Activated CD4-positive, alpha-beta T cell treated with anti-CD3 and anti-CD28 coated beads for 48 hours (primary cell): ENCODE measurements at regions not wholly inside any gene's neighbourhood (a gene's known extent, or its start where the extent isn't known, plus 50 kb on each side); places are given as distances from the start of the nearest gene placed in this dataset.
"Not testable (repeated sequence)": the region's sequence is repeated elsewhere in the genome, so short reads cannot be mapped to it uniquely, and the experiment has no call there.

Experiments
- DNase-seq: peaks from one replicate; pipeline ENCODE4 v3.0.0-alpha.2; 2020

DNA sequence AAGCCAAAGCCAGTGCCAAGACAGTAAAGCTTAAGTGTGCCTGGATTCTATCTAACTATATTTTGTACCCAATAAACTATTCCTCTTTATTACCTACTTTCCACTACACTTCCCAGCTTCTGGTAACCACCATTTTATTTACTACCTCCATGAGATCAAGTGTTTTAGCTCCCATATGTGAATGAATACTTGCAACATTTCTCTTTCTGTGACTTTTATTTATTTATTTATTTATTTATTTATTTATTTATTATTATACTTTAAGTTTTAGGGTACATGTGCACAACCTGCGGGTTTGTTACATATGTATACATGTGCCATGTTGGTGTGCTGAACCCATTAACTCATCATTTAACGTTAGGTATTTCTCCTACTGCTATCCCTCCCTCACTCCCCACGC is 582.1 kb downstream of the AMY1C start:
- no peak for DNase-seq

DNA sequence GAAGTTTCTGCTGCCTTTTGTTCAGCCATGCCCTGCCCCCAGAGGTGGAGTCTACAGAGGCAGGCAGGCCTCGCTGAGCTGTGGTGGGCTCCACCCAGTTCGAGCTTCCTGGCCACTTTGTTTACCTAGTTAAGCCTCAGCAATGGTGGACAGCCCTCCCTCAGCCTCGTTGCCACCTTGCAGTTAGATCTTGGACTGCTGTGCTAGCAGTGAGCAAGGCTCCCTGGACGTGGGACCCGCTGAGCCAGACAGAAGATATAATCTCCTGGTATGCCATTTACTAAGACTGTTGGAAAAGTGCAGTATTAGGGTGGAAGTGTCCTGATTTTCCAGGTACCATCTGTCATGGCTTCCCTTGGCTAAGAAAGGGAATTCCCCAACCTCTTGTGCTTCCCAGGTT is 588.2 kb downstream of the AMY1C start:
- DNase-seq, result not testable (repeated sequence)

DNA sequence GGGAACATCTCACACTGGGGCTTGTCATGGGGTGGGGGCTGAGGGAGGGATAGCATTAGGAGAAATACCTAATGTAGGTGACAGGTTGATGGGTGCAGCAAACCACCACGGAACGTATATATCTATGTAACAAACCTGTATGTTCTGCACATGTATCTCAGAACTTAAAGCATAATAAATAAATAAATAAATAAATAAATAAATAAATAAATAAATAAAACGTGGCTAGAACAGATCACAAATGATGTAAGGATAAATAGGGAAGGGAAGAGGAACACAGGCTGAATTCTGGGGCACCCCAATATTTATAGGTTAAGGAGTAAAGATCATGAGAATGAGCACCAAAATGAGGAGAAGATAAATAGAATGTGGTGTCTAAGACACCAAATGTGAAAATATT is 592.2 kb downstream of the AMY1C start:
- DNase-seq, result no peak

DNA sequence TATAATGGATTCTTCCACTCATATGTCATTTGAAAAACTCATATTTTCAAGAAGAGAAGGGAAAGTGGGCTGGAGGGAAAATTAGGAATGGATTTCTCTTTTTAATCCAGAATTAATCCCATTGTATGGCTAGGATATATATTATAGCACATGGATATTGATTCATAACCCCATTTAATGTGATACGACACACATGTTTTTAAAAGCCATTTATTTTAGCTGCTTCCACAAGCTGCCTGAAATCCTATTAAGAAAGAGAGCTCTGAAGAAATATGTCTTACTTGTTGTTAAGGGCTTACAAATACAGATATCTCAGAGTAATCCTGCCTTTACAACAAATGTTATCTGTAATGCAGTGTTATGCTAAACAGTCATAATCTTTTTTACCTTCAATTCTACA is 598.6 kb downstream of the AMY1C start:
- no peak for DNase-seq

DNA sequence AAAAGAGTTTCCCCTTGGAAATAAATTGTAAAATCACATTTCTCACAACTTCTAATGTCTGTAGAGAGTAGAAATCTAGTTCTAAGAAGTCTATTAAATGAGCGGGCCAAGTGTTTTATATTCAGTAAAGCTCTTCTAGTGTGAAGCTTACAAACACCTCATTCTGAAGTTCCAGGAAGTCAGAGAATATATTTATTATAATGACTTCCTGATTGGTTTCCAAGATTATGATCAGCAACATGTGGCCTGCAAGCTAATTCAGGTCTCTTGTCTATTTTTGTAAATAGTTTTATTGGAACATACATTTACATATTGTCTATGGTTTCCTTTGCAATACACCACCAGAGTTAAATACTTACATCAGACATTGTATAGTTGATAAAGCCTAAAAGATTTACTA is 603.9 kb downstream of the AMY1C start:
- no peak for DNase-seq

DNA sequence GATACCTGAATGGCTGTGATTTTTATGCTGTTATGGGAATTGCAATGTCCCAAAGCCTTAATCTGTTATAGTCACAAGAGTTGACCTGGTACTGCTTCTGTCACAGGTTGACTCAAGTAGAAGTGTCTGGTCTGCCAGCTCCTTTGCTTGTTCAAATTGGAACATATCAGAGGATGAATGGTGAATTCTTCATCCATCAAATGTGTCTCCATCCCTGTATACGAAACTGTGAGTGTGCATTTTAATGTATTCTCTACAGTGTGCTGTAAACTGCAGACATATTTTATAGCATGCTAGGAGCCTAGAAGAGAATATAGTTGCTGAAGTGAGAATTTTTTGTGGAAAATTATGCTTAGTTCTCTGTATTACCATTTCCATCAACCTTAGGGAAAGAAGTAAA is 608.4 kb downstream of the AMY1C start:
- no peak for DNase-seq

DNA sequence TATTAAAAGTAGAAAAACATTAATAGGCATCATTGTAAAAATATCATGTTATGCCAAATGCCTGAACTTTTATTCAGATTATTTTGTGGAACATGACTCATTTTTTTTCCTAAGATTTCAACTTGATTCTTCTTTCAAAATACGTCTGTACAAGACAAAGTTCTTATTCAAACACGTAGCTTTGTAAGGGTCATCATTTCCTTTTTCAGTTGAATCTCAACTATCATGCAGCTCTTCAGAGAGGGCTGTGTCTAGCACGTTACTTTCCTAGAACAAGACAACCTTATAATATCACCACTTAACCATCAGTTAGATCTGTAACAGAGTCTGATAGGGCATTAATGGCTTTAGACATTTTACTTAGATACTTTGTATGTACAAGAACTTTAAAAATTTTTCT is 608.9 kb downstream of the AMY1C start:
- DNase-seq, result no peak

DNA sequence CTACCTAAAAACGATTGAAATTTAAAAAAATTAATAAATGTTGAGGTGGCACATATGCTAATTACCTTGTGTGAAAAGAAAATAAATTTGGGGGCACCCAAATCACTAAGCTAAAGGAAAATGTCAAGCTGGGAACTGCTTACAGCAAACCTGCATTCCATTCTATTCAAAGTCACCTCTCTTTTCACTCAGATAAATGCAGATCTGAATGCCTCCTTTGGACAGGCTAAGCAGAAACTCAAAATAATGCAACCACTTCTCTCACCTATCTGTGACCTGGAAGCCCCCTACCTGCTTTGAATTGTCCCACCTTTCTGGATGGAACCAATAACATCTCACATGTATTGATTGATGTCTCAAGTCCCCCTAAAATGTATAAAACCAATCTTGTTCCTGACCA is 628.7 kb downstream of the AMY1C start:
- DNase-seq, result no peak

DNA sequence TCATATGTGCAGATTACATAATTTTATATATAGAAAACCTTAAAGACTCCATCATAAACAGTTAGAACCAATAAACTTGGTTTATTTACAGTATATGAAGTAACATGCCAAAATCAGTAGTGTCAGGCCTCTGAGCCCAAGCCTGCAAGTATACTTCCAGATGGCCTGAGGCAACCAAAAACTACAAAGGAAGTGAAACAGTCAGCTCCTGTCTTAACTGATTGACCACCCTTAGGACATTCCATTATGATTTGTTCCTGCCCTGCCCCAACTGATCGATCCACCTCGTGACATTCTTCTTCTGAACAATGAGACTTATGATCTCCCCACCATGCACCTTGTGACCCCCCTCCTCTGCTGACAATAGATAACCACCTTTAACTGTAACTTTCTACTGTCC is 630.3 kb downstream of the AMY1C start:
- DNase-seq, result no peak

DNA sequence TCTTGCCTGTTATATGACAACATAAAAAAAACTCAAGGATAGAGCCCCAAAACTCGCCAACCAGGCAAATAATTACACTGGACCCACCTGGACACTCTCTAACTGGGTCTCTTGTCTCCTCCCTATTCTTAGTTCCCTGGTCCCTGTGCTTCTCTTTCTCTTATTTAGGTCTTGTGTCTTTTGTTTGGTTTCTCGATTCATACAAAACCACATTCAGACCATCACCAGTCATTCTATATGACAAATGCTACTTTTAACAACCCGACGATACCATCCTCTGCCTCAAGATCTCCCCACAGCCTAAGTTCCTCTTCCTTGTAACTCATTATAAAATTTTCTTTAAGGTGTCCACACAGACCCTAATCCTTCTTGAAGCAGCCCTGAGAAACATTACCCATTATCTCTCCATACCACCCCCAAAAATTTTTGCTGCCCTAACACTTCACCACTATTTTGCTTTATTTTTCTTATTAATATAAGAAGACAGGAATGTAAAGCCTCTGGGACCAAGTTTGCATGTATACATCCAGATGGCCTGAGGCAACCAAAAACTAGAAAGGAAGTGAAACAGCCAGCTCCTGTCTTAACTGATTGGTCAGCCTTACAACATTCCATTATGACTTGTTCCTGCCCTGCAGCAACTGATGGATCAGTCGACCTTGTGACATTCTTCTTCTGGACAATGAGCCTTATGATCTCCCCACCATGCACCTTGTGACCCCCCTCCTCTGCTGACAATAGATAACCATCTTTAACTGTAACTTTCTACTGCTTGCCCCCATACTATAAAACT is 638.2 kb downstream of the AMY1C start:
- no peak for DNase-seq

DNA sequence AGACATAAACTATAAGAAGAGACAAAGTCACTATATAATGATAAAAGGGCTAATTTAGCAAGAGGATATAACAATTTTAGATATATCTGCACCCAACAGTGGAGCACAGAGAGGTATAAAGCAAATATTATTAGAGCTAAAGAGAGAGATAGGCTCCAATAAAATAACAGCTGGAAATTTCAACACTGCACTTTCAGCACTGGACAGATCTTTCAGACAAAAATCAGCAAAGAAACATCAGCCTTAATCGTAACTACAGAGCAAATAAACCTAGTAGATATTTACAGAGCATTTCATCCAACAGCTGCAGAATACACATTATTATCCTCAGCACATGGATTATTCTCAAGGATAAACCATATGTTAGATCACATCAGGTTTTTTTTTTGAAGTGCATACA is 642.9 kb downstream of the AMY1C start:
- no peak for DNase-seq

DNA sequence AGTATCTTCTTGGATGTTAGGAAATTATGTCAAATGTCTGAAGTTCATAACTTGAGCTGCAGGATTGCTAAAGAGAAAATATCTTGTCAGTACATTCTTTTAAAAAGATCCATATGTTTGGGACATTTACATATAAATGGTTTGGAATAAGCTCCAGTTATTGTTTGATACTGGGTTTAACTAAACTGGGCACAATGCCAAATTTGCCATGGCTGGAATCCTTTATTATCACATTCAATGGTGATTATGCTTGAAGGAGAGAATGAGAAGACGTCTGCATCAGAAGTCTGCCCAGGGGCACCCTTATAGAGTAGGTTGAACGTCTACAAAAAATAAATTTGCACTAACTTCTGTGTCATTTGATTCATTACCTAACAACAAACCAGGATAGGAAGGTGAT is 652.5 kb downstream of the AMY1C start:
- DNase-seq, result no peak

DNA sequence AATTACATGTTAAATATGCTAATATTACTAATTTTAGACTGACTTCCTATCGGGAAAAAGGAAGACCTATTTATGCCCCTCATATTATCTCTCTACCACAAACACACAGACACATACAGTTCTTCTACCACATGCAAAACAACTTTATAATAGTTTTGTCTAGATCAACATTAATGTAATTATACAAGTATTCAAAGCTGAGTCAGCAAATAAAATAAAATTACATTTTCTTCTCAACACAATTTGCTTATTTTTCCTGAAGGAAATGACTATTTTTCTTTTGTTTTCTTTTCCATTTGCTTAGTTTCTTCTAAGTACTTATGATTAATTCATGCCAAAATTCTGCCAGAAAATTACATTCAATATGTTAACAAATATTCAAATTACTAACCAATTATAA is 654.2 kb downstream of the AMY1C start:
- no peak for DNase-seq

DNA sequence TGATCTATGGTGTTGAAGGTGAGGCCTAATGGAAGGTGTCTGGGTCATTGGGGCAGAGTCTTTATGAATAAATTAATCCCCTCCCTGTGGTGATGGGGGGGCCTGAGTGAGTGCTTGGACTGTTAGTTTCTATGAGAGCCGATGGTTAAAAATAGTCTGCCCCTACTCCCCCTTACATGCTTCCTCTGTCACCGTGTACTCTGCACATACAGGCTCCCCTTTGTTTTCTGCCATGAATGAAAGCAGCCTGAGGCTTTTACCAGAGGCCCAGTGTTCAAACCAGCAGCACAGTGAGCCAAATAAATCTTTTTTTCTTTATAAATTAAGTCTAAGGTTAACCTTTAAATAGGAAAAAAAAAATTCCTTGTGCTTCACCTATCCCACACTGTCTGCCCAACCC is 657.0 kb downstream of the AMY1C start:
- DNase-seq, result no peak

DNA sequence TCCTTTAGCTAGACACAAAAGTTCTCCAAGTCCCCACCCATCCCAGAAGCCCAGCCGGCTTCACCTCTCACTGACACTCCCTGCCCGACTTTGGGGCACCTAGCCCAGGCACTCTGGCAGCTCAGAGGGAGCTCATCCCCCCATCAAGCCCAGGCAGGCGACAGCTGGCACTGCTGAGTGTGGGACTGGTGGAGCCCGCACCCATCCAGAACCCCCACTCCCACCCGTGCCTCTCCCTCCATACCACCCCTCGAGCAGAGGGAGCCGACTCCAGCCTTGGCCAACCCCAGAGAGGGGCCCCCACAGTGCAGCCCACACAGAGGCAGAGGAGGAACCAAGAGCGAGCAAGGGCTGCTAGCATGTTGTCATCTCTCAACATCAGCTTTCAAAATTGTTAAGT is 658.6 kb downstream of the AMY1C start:
- no peak for DNase-seq

DNA sequence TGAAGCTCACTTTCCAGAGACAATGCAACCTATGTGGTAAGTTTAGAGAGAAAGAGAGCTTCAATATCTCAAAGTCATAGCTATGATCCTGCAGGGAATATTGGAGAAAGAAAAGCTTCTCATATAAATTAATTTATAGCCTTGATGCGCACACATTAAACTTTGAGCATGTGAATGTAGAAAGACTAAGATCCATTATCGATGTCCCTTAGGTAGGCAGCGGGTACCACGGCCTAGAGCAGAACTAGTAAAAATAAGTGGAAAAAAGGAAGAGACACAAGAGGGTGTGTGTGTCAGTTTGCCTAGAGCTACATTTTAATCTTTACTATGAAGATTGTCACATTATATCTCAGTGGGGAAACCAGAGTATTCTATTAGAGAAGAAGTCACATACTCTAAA is 685.6 kb downstream of the AMY1C start:
- DNase-seq, result no peak

DNA sequence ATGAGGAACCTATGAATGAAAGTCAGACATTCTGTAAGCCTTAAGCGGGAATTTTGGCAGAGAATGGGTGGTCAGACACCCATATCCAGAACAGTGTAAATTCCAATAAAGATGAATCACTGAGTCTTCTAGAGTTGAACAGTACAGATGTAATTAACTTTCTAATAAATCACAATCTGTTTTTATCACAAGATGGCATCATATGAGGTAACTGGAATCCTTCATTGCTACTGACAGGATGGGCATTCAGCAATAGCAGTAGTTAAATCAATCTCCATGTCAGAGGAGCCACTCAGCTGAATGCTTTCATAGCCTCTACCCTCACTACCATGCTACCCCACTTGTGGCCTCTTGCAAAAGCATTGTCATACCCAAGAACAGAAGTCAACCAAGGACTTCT is 690.3 kb downstream of the AMY1C start:
- no peak for DNase-seq

DNA sequence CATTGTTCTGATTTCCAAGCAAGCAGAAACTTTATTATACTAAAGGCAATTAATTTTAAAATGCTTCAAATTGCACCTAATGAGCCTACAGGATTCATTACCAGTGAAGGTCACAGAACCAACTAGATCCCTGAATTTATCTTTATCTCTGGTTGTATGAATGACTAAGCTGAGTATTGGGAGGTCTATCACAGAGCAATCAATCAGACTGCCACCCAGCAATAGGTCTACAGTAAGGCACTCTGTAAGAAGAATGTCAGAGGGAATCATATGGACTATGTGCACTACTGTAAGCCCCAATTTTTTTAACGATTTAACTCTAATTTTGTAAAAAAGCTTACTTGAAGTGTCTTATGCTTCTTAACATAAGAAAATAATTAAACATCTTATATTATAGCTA is 707.0 kb downstream of the AMY1C start:
- no peak for DNase-seq

DNA sequence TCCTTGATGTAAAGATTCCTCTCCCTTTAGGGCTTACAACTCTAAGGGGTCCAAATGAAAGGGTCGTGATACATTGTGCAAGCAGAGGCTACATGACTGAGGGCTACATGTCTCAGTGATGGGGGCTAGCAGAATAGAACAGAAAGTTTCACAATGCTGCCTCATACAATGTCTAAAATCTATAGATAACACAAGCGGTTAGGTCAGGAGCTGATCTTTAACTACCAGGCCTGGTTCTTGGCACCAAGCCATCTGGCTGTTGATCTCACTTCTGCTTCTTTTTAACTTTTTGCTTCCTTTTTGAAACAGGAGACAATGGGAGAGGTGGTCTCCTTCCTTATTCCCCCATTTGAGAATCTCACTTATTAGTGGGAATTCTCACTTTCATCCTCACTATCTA is 710.2 kb downstream of the AMY1C start:
- DNase-seq, result no peak

DNA sequence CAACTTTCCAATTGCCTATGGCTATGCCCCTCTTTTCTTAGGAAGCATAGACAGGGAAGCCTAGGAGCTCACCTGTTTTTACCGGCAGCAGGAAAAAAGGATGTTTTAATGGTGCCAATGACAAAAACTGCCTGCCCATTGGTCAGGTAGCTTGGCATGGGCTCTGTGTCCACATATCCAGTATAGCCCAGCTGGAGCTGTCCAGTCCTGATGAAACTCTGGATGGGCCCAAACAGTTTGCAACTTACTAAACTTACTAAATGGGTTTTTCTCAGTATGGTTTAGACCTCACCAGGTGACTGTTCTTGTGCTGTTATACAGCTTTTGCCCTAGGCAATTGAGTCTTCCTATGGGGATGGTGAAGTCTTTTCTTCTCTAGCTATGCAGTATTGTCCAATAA is 711.2 kb downstream of the AMY1C start:
- DNase-seq, result no peak

DNA sequence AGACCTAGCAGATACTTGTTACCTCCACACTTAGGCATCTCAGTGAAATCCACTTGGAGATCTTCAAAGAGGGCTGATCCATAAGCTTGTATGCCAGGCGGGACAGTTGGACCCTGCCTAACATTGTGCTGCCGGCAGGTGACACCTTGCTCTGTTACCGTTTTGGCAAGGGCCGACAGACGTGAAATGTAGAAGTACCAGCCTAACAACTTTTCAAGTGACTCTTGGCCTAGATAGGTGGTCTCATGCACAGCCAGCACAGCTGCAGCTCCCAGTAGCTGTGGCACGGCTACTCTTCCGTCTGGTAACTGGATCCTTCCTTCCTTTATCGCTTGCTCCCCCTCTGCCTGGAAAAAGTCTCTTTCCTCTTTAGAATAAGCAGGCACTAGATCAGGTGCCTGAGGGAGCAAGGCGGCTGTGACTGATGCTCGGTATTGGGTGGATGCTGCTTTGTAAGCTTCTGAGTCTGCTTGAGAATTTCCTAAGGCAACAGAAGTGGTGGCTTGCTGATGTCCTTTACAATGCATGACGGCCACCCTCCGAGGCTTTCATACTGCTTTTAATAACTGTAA is 713.5 kb downstream of the AMY1C start:
- DNase-seq, result no peak

DNA sequence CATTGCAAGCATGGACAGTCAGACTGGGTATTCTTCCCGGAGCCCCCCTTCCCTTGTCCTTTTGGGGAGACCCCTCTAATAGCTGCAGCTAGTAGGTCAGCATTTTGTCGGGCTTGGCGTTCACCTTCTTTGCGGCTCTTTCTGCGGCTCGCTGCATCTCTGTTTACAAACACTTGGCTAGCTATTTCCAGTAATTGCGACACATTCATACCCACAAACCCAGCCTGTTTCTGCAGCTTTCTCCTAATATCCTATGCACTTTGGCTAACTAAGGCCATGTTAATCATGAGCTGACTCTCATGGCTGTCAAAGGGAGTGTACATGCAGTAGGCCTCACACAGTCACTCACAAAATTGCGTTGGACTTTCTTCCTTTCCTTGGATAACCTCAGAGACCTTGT is 716.4 kb downstream of the AMY1C start:
- no peak for DNase-seq

DNA sequence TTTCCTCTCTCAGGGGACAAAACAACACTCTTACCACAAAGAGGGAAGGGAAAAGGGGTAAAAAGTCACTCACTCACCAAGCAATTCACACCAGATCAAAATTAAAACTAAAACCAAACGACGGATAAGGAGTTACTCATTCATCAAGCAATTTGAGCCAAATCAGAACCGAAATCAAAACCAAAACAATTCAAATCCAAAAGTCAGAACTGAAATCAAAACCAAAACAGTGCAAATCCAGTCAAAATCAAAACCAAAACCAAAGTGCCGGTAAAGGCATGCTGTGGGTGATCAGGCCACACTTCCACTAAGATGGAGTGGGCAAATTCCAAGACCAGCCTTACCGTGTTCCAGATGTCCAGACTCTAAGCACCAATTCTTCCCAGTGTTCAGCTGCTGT is 717.9 kb downstream of the AMY1C start:
- no peak for DNase-seq

DNA sequence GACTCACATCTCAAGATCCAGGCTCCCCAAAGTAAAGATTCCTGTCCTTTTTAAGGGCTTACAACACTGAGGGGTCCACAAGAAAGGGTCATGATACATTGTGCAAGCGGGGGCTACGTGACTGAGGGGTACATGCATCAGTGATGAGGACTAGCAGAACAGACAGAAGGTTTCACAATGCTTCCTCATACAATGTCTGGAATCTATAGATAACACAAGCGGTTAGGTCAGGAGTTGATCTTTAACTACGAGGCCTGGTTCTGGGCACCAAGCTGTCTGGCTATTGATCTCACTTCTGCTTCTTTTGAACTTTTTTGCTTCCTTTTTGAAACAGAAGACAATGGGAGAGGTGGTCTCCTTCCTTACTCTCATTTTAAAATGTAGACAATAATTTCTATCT is 718.6 kb downstream of the AMY1C start:
- DNase-seq, result no peak

DNA sequence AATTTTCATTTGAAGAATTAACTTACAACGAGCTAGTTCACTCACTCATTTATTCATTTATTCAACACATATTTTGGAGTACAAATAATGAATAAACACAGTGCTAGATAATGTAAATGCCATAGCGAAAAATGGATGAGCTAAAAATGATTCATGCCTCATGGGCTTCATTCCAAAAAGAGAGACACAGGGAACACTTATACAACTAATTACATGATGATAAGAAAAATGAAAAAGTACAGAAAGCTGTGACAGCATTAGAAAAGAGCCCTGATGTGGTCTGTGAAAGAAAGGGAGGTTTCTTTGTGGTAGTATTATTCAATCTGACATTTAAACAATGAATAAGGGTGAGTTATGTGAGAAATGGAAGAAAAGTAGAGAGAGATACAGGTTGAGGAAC is 726.4 kb downstream of the AMY1C start:
- no peak for DNase-seq
